SU-DHL-6 (cell line): ENCODE measurements at regions not wholly inside any gene's neighbourhood (a gene's known extent, or its start where the extent isn't known, plus 50 kb on each side); places are given as distances from the start of the nearest gene placed in this dataset.

Source experiments
- CTCF ChIP-seq: fragments of 200-600 bp; sonication (generic); IDR thresholded peaks from one replicate; pipeline ENCODE4 v1.5.1; 2017; ENCODE audit warnings: antibody characterized with exemption, mild to moderate bottlenecking, low read length, moderate library complexity; ENCODE audit not compliant: insufficient read depth, poor library complexity, severe bottlenecking
- EZH2phosphoT487 ChIP-seq: fragments of 200-600 bp; sonication (generic), shearing (Covaris generic); conservative IDR thresholded peaks from 2 replicates; pipeline ENCODE4 v1.6.1; 2018; ENCODE audit warnings: mild to moderate bottlenecking, antibody characterized with exemption, low read length, moderate library complexity, mixed read lengths

- TF ChIP-seq CTCF (no peak), EZH2phosphoT487 (no peak)
Observed at GRCh38 chr1:119226321-119226720, 85.9 kb upstream of the WARS2 start.
